ENCODE measurements at regions not wholly inside any gene's neighbourhood (a gene's known extent, or its start where the extent isn't known, plus 50 kb on each side); places are given as distances from the start of the nearest gene placed in this dataset.

- no CpG with 5 or more reads among the region's 3 CpGs for WGBS (ENCODE audit: insufficient coverage)
Measured at GRCh38 chr9:107861075-107861474, 371.5 kb upstream of the KLF4 start.

GRCh38 chr9:107858260-107858659 lies 368.7 kb upstream of the KLF4 start:
- no peaks in the 10 kb centered on the region for H3K36me3 ChIP-seq (replicated peaks in 1 of 2; ENCODE audit: control insufficient read depth in 1 of 2, insufficient read depth in 2 of 2, low read length in 2 of 2)
- Mint-ChIP-seq H3K27ac (no peak overlapping the region), H3K9me3 (peaks cover 4 to 24% (median 12%) of the 10 kb centered on the region in 7 donors), H3K36me3 (peaks cover 0 to 3% of the 10 kb centered on the region in 2 donors), H3K4me1 (peaks cover 39% of the 10 kb centered on the region), H3K27me3 (ENCODE audit: low read depth in 3 of 3) (peaks cover 0 to 4% (median 1%) of the 10 kb centered on the region in 3 donors), H3K4me3 (no peak overlapping the region)
- TF ChIP-seq CTCF (IDR thresholded peaks at IDR 0.05), result no peak
- no peaks in the 10 kb centered on the region for H3K27me3 ChIP-seq (ENCODE audit: control insufficient read depth in 2 of 2, insufficient read depth in 2 of 2, low read length in 2 of 2)
- intact Hi-C loops (cut with micrococcal nuclease), result no loop called here
- WGBS (ENCODE audit: insufficient coverage), result no CpG with 5 or more reads among the region's 8 CpGs
- no peaks in the 10 kb centered on the region for H3K79me2 ChIP-seq (ENCODE audit: insufficient read depth, low read length)
- no peaks in the 10 kb centered on the region for H4K20me1 ChIP-seq (ENCODE audit: insufficient read depth, low read length)
- peaks cover 15 to 19% of the 10 kb centered on the region in 2 donors for H3K9me3 ChIP-seq (replicated peaks in 1 of 2; ENCODE audit: control insufficient read depth in 1 of 2, insufficient read depth in 1 of 2, low read length in 2 of 2)
- H3K27ac ChIP-seq (ENCODE audit: low read depth in 1 of 2, low read length in 2 of 2), result no peak overlapping the region
- no peak overlapping the region for H3K4me3 ChIP-seq (replicated peaks in 1 of 3; ENCODE audit: low read depth in 2 of 3, low read length in 3 of 3)
- H3K4me2 ChIP-seq (replicated peaks; ENCODE audit: extremely low read depth, low read length, poor library complexity, severe bottlenecking), result no peak overlapping the region
- peaks cover 30 to 38% of the 10 kb centered on the region in 2 donors for H3K4me1 ChIP-seq (ENCODE audit: control insufficient read depth in 1 of 2, insufficient read depth in 2 of 2, low read length in 2 of 2)
- no peak overlapping the region for H3K9ac ChIP-seq (ENCODE audit: insufficient read depth, low read length, poor library complexity, severe bottlenecking)
- H2AFZ ChIP-seq (ENCODE audit: insufficient read depth, low read depth, low read length, poor library complexity, severe bottlenecking), result no peak overlapping the region
- no peak for DNase-seq

More at GRCh38 chr9:107861075-107861474, 371.5 kb upstream of the KLF4 start:
- Histone ChIP-seq H3K27me3 (ENCODE audit: control insufficient read depth in 2 of 2, insufficient read depth in 2 of 2, low read length in 2 of 2) (no peaks in the 10 kb centered on the region), H4K20me1 (ENCODE audit: insufficient read depth, low read length) (no peaks in the 10 kb centered on the region), H3K9me3 (replicated peaks in 1 of 2; ENCODE audit: control insufficient read depth in 1 of 2, insufficient read depth in 1 of 2, low read length in 2 of 2) (peaks cover 4 to 7% of the 10 kb centered on the region in 2 donors), H3K36me3 (replicated peaks in 1 of 2; ENCODE audit: control insufficient read depth in 1 of 2, insufficient read depth in 2 of 2, low read length in 2 of 2) (no peaks in the 10 kb centered on the region), H3K27ac (ENCODE audit: low read depth in 1 of 2, low read length in 2 of 2) (peak overlapping the region in 1 of 2 donors; percentile 75), H3K4me1 (ENCODE audit: control insufficient read depth in 1 of 2, insufficient read depth in 2 of 2, low read length in 2 of 2) (peaks cover 58 to 66% of the 10 kb centered on the region in 2 donors), H3K4me2 (replicated peaks; ENCODE audit: extremely low read depth, low read length, poor library complexity, severe bottlenecking) (no peak overlapping the region), H2AFZ (ENCODE audit: insufficient read depth, low read depth, low read length, poor library complexity, severe bottlenecking) (no peak overlapping the region), H3K4me3 (replicated peaks in 1 of 3; ENCODE audit: low read depth in 2 of 3, low read length in 3 of 3) (no peak overlapping the region), H3K79me2 (ENCODE audit: insufficient read depth, low read length) (no peaks in the 10 kb centered on the region), H3K9ac (ENCODE audit: insufficient read depth, low read length, poor library complexity, severe bottlenecking) (no peak overlapping the region)
- H3K27ac Mint-ChIP-seq, result peak overlapping the region in 1 of 7 donors; percentile 93
- H3K27me3 Mint-ChIP-seq (ENCODE audit: low read depth in 3 of 3), result peaks cover 0 to 4% (median 1%) of the 10 kb centered on the region in 3 donors
- H3K4me3 Mint-ChIP-seq, result no peak overlapping the region
- no peak for DNase-seq
- H3K9me3 Mint-ChIP-seq, result peaks cover 3 to 8% (median 5%) of the 10 kb centered on the region in 7 donors
- intact Hi-C loops (cut with micrococcal nuclease), result no loop called here
- H3K4me1 Mint-ChIP-seq, result peaks cover 63% of the 10 kb centered on the region
- H3K36me3 Mint-ChIP-seq, result peaks cover 0 to 3% of the 10 kb centered on the region in 2 donors
- no peak for TF ChIP-seq CTCF (IDR thresholded peaks at IDR 0.05)

Data from CD14-positive monocyte (primary cell).